ENCODE measurements at regions not wholly inside any gene's neighbourhood (a gene's known extent, or its start where the extent isn't known, plus 50 kb on each side); places are given as distances from the start of the nearest gene placed in this dataset.

GRCh38 chr4:165810726-165811125, 62.3 kb upstream of the TLL1 start:
- TF ChIP-seq CTCF (IDR thresholded peaks at IDR 0.05 in 2 of 3, conservative IDR thresholded peaks at IDR 0.05 in 1 of 3; ENCODE audit: borderline replicate concordance in 1 of 3, insufficient read depth in 1 of 3, low read depth in 2 of 3, low read length in 2 of 3): no peak
- TF ChIP-seq REST (IDR thresholded peaks at IDR 0.05; ENCODE audit: low read depth): no peak
- TF ChIP-seq ZNF274 (IDR thresholded peaks at IDR 0.05; ENCODE audit: low read depth, low read length): no peak
- TF ChIP-seq EZH2phosphoT487 (IDR thresholded peaks at IDR 0.05; ENCODE audit: borderline replicate concordance): no peak
- no peak for TF ChIP-seq POLR2A (IDR thresholded peaks at IDR 0.05; ENCODE audit: borderline replicate concordance, extremely low read depth, insufficient read depth, insufficient read length)
- no peak for TF ChIP-seq POLR2AphosphoS5 (IDR thresholded peaks at IDR 0.05; ENCODE audit: low read depth, low read length)
- no peak for TF ChIP-seq TCF7L2 (IDR thresholded peaks at IDR 0.05; ENCODE audit: borderline replicate concordance, extremely low read depth, insufficient read depth, insufficient read length)
- TF ChIP-seq MAX (IDR thresholded peaks at IDR 0.05): no peak
- no peak for TF ChIP-seq FOSL1 (IDR thresholded peaks at IDR 0.05; ENCODE audit: low read depth)
- no peak for TF ChIP-seq ELF1 (IDR thresholded peaks at IDR 0.05; ENCODE audit: borderline replicate concordance, low read depth)
- TF ChIP-seq SIN3A (IDR thresholded peaks at IDR 0.05; ENCODE audit: low read depth): no peak
- TF ChIP-seq ATF3 (IDR thresholded peaks at IDR 0.05): no peak
- TF ChIP-seq JUND (IDR thresholded peaks at IDR 0.05): no peak
- TF ChIP-seq EZH2 (IDR thresholded peaks at IDR 0.05): no peak
